ENCODE measurements at regions not wholly inside any gene's neighbourhood (a gene's known extent, or its start where the extent isn't known, plus 50 kb on each side); places are given as distances from the start of the nearest gene placed in this dataset.
A peak's percentile ranks its signal among the peaks of the same experiment; 100 is the strongest.

DNA sequence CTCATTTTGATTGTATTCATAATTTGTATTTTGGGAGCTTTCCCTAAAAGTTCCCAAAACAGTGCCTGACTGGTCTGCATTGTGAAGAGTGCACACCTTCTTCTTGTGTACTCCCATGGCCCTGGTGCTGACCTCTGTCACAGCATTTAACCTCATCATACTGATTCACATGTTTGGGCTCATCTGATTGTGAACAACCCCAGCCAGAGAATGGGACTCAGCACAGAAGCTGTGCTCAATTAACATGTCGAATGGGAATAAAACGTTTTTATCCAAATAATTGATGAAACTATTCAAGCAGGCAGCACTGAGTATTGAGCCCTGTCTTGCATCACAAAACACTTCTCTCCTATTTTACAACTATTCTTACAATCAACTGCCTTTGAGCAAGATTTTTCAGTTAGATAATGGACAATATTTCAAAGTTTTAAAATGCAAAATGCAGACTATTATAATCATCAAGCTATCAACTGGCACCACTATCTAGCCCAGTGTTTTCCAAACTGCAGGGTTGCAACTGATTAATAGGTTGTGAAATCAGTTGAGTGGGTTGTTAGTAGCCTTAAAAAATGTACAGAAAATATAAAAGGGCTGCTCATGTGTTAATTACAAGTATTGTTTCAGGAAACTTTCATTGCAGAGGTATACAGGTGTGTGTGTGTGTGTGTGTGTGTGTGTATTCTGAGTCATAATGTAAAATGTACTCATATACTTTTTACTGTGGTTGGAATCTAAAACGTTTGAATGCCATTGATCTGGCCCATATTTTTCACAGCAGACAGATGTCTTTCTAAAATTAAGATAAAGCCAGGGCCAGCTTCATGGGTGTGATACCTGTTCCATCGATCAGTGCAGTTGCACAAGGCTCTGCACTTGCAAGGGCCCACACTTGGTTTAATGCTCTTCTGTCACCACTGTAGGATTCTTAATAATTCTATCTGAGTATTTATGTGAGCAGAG lies 190.5 kb downstream of the PIK3R1 start:
- WGBS (ENCODE audit: insufficient coverage) = 81% methylated on average over 3 of the region's 4 CpGs
- H3K27ac ChIP-seq (ENCODE audit: insufficient read depth in 1 of 2, low read depth in 1 of 2, low read length in 2 of 2, poor library complexity in 1 of 2, severe bottlenecking in 2 of 2) = no peak overlapping the region
- ChIA-PET POLR2A (interaction anchor here (0.6 kb wide), 1 partner anchor 39 kb away, joined by 3 read pairs; no protein-coding TSS in a partner anchor), CTCF (interaction anchor here (1.2 to 2.6 kb wide), 3 partner anchors 13 to 25 kb away, joined by 3 to 6 read pairs (median 4); no protein-coding TSS in a partner anchor)
- no peaks in the 10 kb centered on the region for H3K36me3 ChIP-seq (ENCODE audit: control insufficient read depth in 4 of 4, insufficient read depth in 4 of 4, low read length in 3 of 4)
- H3K4me3 ChIP-seq (ENCODE audit: control insufficient read depth in 1 of 7, extremely low read depth in 1 of 7, insufficient read depth in 4 of 7, low read depth in 2 of 7, low read length in 6 of 7) = no peak overlapping the region
- H3K4me1 ChIP-seq (ENCODE audit: control extremely low read depth in 1 of 4, control insufficient read depth in 4 of 4, insufficient read depth in 4 of 4, low read length in 3 of 4) = peaks cover 0 to 25% (median 9%) of the 10 kb centered on the region in 4 experiments
- H3K9me3 ChIP-seq (ENCODE audit: control extremely low read depth in 1 of 5, control insufficient read depth in 4 of 5, insufficient read depth in 2 of 5, low read depth in 1 of 5, low read length in 4 of 5) = no peaks in the 10 kb centered on the region
- no peaks in the 10 kb centered on the region for H3K27me3 ChIP-seq (replicated peaks in 2 of 5; ENCODE audit: control insufficient read depth in 4 of 5, insufficient read depth in 5 of 5, low read length in 4 of 5)
- DNase-seq = peak in 1 of 3 donors; percentile 46

DNA sequence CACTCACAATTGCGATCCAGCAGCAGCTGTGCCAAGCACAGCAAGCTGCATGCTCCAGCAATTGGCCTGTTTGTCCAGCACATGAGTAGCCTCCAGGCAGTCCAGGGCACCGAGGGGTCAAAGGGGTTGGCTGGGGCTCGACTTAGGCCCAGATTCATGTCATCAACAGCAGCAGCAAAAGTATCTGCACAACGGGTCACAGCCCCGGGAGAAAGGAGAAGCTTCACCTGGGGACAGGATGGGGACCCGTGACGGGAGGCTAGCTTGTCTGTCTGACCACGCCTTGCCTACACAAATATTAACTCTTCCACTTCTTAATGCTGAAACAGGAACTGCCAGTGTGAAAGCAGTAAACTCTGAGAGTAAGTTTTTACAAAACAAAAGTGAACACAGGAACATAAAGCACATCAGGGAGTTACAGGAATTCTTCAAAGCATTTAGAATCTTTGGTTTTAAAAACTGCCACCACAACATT lies 191.2 kb downstream of the PIK3R1 start:
- Histone ChIP-seq H3K4me1 (ENCODE audit: control extremely low read depth in 1 of 4, control insufficient read depth in 4 of 4, insufficient read depth in 4 of 4, low read length in 3 of 4) (peaks cover 0 to 25% (median 9%) of the 10 kb centered on the region in 4 experiments), H3K27ac (ENCODE audit: insufficient read depth in 1 of 2, low read depth in 1 of 2, low read length in 2 of 2, poor library complexity in 1 of 2, severe bottlenecking in 2 of 2) (no peak overlapping the region), H3K4me3 (ENCODE audit: control insufficient read depth in 1 of 7, extremely low read depth in 1 of 7, insufficient read depth in 4 of 7, low read depth in 2 of 7, low read length in 6 of 7) (peak overlapping the region in 1 of 7 experiments; percentile 10), H3K27me3 (replicated peaks in 2 of 5; ENCODE audit: control insufficient read depth in 4 of 5, insufficient read depth in 5 of 5, low read length in 4 of 5) (no peaks in the 10 kb centered on the region), H3K9me3 (ENCODE audit: control extremely low read depth in 1 of 5, control insufficient read depth in 4 of 5, insufficient read depth in 2 of 5, low read depth in 1 of 5, low read length in 4 of 5) (no peaks in the 10 kb centered on the region), H3K36me3 (ENCODE audit: control insufficient read depth in 4 of 4, insufficient read depth in 4 of 4, low read length in 3 of 4) (no peaks in the 10 kb centered on the region)
- POLR2A ChIA-PET = interaction anchor here (0.6 kb wide), 1 partner anchor 40 kb away, joined by 3 read pairs; no protein-coding TSS in a partner anchor
- DNase-seq = peak in 2 of 3 donors; percentile 54 to 66
- CTCF ChIA-PET = interaction anchor here (2.6 kb wide), 1 partner anchor 13 kb away, joined by 6 read pairs; no protein-coding TSS in a partner anchor
- WGBS (ENCODE audit: insufficient coverage) = 100% methylated on average over 1 of the region's 8 CpGs

DNA sequence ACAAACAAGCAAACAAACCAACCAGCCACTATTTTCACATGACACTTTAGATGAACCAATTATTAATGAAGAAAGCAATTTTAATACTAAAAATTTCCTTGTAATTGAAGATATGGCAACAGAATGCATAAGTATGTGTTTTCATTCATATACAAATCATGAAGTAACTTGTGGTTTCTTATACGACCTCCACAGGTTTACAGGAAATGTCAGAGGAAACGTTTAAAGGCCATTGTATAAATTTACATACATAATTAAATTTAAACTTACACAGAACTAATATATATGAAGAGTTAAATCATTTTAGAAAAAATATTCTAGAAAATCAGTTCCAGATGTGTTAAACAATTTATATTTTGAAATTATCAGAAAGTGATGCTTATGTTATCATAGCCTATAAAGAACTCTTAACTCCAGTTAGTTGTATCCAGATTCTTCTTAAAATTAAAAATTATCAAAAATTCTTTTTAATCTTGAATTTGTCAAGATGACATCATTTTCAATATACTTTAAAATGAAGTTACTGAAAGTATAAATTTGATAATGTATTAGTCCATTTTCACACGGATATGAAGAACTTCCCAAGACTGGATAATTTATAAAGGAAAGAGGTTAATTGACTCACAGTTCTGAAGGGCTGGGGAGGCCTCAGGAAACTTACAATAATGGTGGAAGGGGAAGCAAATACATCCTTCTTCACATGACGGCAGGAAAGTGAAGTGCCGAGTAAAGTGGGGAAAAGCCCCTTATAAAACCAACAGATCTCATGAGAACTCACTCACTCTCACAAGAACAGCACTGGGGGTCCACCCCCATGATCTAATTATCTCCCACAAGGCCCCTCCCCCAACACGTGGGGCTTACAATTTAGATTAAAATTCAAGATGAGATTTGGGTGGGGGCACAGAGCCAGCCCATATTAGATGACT lies 192.0 kb downstream of the PIK3R1 start:
- H3K4me3 ChIP-seq (ENCODE audit: control insufficient read depth in 1 of 7, extremely low read depth in 1 of 7, insufficient read depth in 4 of 7, low read depth in 2 of 7, low read length in 6 of 7) = no peak overlapping the region
- WGBS (ENCODE audit: insufficient coverage) = 50% methylated on average over 2 of the region's 6 CpGs
- H3K27ac ChIP-seq (ENCODE audit: insufficient read depth in 1 of 2, low read depth in 1 of 2, low read length in 2 of 2, poor library complexity in 1 of 2, severe bottlenecking in 2 of 2) = no peak overlapping the region
- H3K36me3 ChIP-seq (ENCODE audit: control insufficient read depth in 4 of 4, insufficient read depth in 4 of 4, low read length in 3 of 4) = no peaks in the 10 kb centered on the region
- no peaks in the 10 kb centered on the region for H3K27me3 ChIP-seq (replicated peaks in 2 of 5; ENCODE audit: control insufficient read depth in 4 of 5, insufficient read depth in 5 of 5, low read length in 4 of 5)
- peak in 2 of 3 donors; percentile 39 to 55 for DNase-seq
- H3K4me1 ChIP-seq (ENCODE audit: control extremely low read depth in 1 of 4, control insufficient read depth in 4 of 4, insufficient read depth in 4 of 4, low read length in 3 of 4) = peaks cover 0 to 25% (median 9%) of the 10 kb centered on the region in 4 experiments
- no peaks in the 10 kb centered on the region for H3K9me3 ChIP-seq (ENCODE audit: control extremely low read depth in 1 of 5, control insufficient read depth in 4 of 5, insufficient read depth in 2 of 5, low read depth in 1 of 5, low read length in 4 of 5)
- ChIA-PET POLR2A (no interaction called here), CTCF (interaction anchor here (2.6 kb wide), 1 partner anchor 12 kb away, joined by 6 read pairs; no protein-coding TSS in a partner anchor)

GRCh38 chr5:68408345-68408871 lies 192.9 kb downstream of the PIK3R1 start:
- no peaks in the 10 kb centered on the region for H3K9me3 ChIP-seq (ENCODE audit: control extremely low read depth in 1 of 5, control insufficient read depth in 4 of 5, insufficient read depth in 2 of 5, low read depth in 1 of 5, low read length in 4 of 5)
- ChIA-PET CTCF (interaction anchor here (1.0 to 1.2 kb wide), 2 partner anchors 13 to 29 kb away, joined by 3 read pairs; no protein-coding TSS in a partner anchor), POLR2A (interaction anchor here (0.6 kb wide), 1 partner anchor 811 kb away, joined by 3 read pairs; no protein-coding TSS in a partner anchor)
- H3K27ac ChIP-seq (ENCODE audit: insufficient read depth in 1 of 2, low read depth in 1 of 2, low read length in 2 of 2, poor library complexity in 1 of 2, severe bottlenecking in 2 of 2) = no peak overlapping the region
- H3K36me3 ChIP-seq (ENCODE audit: control insufficient read depth in 4 of 4, insufficient read depth in 4 of 4, low read length in 3 of 4) = no peaks in the 10 kb centered on the region
- no peak overlapping the region for H3K4me3 ChIP-seq (ENCODE audit: control insufficient read depth in 1 of 7, extremely low read depth in 1 of 7, insufficient read depth in 4 of 7, low read depth in 2 of 7, low read length in 6 of 7)
- no peaks in the 10 kb centered on the region for H3K27me3 ChIP-seq (replicated peaks in 2 of 5; ENCODE audit: control insufficient read depth in 4 of 5, insufficient read depth in 5 of 5, low read length in 4 of 5)
- peak in 2 of 3 donors; percentile 37 to 54 for DNase-seq
- 100% methylated on average over 1 of the region's 3 CpGs for WGBS (ENCODE audit: insufficient coverage)
- peaks cover 0 to 25% (median 9%) of the 10 kb centered on the region in 4 experiments for H3K4me1 ChIP-seq (ENCODE audit: control extremely low read depth in 1 of 4, control insufficient read depth in 4 of 4, insufficient read depth in 4 of 4, low read length in 3 of 4)

DNA sequence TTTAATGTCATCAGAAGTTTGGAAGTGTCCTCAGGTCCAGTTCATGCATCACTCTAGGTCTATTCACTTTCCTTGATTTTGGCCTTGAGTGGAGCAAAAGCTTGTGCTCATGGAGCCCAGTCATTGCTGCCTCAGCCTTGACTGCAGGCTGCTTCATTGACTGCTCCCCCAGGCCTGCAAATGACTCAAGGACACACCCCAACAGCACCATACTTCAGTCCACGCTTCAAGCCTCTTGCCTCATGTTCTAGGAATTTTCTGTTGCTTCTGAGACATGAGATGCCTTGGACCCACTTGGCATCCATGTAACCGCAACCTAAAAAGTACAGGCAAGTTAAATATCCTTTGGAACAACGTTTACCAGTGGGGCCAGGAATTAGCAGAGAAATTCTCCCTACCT lies 193.7 kb downstream of the PIK3R1 start:
- ChIA-PET POLR2A (no interaction called here), CTCF (interaction anchor here (1.0 to 1.2 kb wide), 2 partner anchors 12 to 30 kb away, joined by 3 read pairs; no protein-coding TSS in a partner anchor)
- Histone ChIP-seq H3K27me3 (replicated peaks in 2 of 5; ENCODE audit: control insufficient read depth in 4 of 5, insufficient read depth in 5 of 5, low read length in 4 of 5) (no peaks in the 10 kb centered on the region), H3K4me1 (ENCODE audit: control extremely low read depth in 1 of 4, control insufficient read depth in 4 of 4, insufficient read depth in 4 of 4, low read length in 3 of 4) (peaks cover 0 to 25% (median 9%) of the 10 kb centered on the region in 4 experiments), H3K36me3 (ENCODE audit: control insufficient read depth in 4 of 4, insufficient read depth in 4 of 4, low read length in 3 of 4) (no peaks in the 10 kb centered on the region), H3K27ac (ENCODE audit: insufficient read depth in 1 of 2, low read depth in 1 of 2, low read length in 2 of 2, poor library complexity in 1 of 2, severe bottlenecking in 2 of 2) (no peak overlapping the region), H3K4me3 (ENCODE audit: control insufficient read depth in 1 of 7, extremely low read depth in 1 of 7, insufficient read depth in 4 of 7, low read depth in 2 of 7, low read length in 6 of 7) (no peak overlapping the region), H3K9me3 (ENCODE audit: control extremely low read depth in 1 of 5, control insufficient read depth in 4 of 5, insufficient read depth in 2 of 5, low read depth in 1 of 5, low read length in 4 of 5) (no peaks in the 10 kb centered on the region)
- 100% methylated on average over 3 of the region's 3 CpGs for WGBS (ENCODE audit: insufficient coverage)
- no peak for DNase-seq

- Histone ChIP-seq H3K9me3 (ENCODE audit: control extremely low read depth in 1 of 5, control insufficient read depth in 4 of 5, insufficient read depth in 2 of 5, low read depth in 1 of 5, low read length in 4 of 5) (no peaks in the 10 kb centered on the region), H3K4me1 (ENCODE audit: control extremely low read depth in 1 of 4, control insufficient read depth in 4 of 4, insufficient read depth in 4 of 4, low read length in 3 of 4) (peaks cover 6 to 30% (median 15%) of the 10 kb centered on the region in 4 experiments), H3K27ac (ENCODE audit: insufficient read depth in 1 of 2, low read depth in 1 of 2, low read length in 2 of 2, poor library complexity in 1 of 2, severe bottlenecking in 2 of 2) (no peak overlapping the region), H3K4me3 (ENCODE audit: control insufficient read depth in 1 of 7, extremely low read depth in 1 of 7, insufficient read depth in 4 of 7, low read depth in 2 of 7, low read length in 6 of 7) (no peak overlapping the region), H3K36me3 (ENCODE audit: control insufficient read depth in 4 of 4, insufficient read depth in 4 of 4, low read length in 3 of 4) (no peaks in the 10 kb centered on the region), H3K27me3 (replicated peaks in 2 of 5; ENCODE audit: control insufficient read depth in 4 of 5, insufficient read depth in 5 of 5, low read length in 4 of 5) (no peaks in the 10 kb centered on the region)
- ChIA-PET POLR2A (no interaction called here), CTCF (interaction anchor here (1.3 kb wide), 1 partner anchor 20 kb away, joined by 3 read pairs; no protein-coding TSS in a partner anchor)
- no peak for DNase-seq
- WGBS (ENCODE audit: insufficient coverage) = no CpG with 5 or more reads among the region's 4 CpGs
Measured at GRCh38 chr5:68411161-68411560, 195.6 kb downstream of the PIK3R1 start.

Measured in common myeloid progenitor, CD34-positive (primary cell).